Neutrophil (primary cell): ENCODE measurements at regions not wholly inside any gene's neighbourhood (a gene's known extent, or its start where the extent isn't known, plus 50 kb on each side); places are given as distances from the start of the nearest gene placed in this dataset.

ENCODE experiments used
- H3K27ac ChIP-seq: fragments of 200-600 bp; sonication (generic); 2 replicates; pipeline ENCODE4 v1.5.1; 2016; ENCODE audit warnings: mild to moderate bottlenecking, moderate library complexity
- H3K27me3 ChIP-seq: fragments of 200-600 bp; sonication (generic); 2 replicates; pipeline ENCODE4 v1.6.0; 2016; ENCODE audit warnings: mild to moderate bottlenecking
- H3K36me3 ChIP-seq: fragments of 200-600 bp; sonication (generic); 2 replicates; pipeline ENCODE4 v1.5.1; 2017
- H3K4me1 ChIP-seq, 2 experiments: fragments of 200-600 bp in 1 of 2; sonication (generic) in 1 of 2; 1 replicate in 1 of 2; 2 replicates in 1 of 2; pipeline versions ENCODE4 v1.5.1 to v1.6.1; 2013 to 2016; ENCODE audit warnings: low read depth in 1 of 2, low read length in 1 of 2, mild to moderate bottlenecking in 1 of 2, moderate library complexity in 1 of 2; ENCODE audit not compliant: control insufficient read depth in 1 of 2, insufficient read depth in 1 of 2
- H3K4me3 ChIP-seq, 2 experiments: fragments of 200-600 bp in 1 of 2; sonication (generic) in 1 of 2; 1 replicate in 1 of 2; 2 replicates in 1 of 2; pipeline ENCODE4 v1.5.1; 2013 to 2016; ENCODE audit warnings: low read depth in 1 of 2, low read length in 1 of 2, mild to moderate bottlenecking in 1 of 2, moderate library complexity in 1 of 2
- H3K9me3 ChIP-seq: fragments of 200-600 bp; sonication (generic); 2 replicates; pipeline ENCODE4 v1.5.1; 2016
- TF ChIP-seq, protein P1 (sequence below): fragments of 200-600 bp; sonication (generic); IDR thresholded peaks from 2 replicates; pipeline ENCODE4 v1.5.1; 2016; ENCODE audit warnings: antibody characterized with exemption

- no peak overlapping the region for H3K27ac ChIP-seq
- H3K27me3 ChIP-seq = no peaks in the 10 kb centered on the region
- no peaks in the 10 kb centered on the region for H3K9me3 ChIP-seq
- TF ChIP-seq, protein P1, sequence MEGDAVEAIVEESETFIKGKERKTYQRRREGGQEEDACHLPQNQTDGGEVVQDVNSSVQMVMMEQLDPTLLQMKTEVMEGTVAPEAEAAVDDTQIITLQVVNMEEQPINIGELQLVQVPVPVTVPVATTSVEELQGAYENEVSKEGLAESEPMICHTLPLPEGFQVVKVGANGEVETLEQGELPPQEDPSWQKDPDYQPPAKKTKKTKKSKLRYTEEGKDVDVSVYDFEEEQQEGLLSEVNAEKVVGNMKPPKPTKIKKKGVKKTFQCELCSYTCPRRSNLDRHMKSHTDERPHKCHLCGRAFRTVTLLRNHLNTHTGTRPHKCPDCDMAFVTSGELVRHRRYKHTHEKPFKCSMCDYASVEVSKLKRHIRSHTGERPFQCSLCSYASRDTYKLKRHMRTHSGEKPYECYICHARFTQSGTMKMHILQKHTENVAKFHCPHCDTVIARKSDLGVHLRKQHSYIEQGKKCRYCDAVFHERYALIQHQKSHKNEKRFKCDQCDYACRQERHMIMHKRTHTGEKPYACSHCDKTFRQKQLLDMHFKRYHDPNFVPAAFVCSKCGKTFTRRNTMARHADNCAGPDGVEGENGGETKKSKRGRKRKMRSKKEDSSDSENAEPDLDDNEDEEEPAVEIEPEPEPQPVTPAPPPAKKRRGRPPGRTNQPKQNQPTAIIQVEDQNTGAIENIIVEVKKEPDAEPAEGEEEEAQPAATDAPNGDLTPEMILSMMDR = no peak
- peaks cover 33% of the 10 kb centered on the region for H3K36me3 ChIP-seq
- peaks cover 0 to 3% of the 10 kb centered on the region in 2 experiments for H3K4me1 ChIP-seq
- H3K4me3 ChIP-seq = no peak overlapping the region
Measured at GRCh38 chrX:10102046-10102704, 54.6 kb upstream of the CLCN4 start.

DNA sequence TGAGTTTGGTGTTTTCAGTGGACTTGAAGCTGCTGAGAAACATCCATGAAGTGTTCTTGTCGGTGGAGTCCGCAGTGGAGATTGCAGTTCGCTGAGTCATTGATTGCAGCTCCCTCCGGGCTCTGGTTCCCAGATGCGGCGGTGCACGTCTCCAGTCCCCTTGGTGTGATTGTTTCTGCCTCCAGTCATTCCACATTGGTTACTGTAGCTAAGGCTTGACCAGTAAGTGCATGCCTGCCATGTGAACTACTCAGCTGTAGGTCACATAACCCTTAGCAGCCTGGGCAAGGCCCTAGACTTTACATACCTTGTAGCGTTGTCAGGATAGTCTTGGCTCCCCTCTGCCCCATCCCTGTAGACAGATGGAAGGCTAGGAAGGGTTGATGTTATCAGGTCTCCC lies 53.8 kb upstream of the CLCN4 start:
- no peaks in the 10 kb centered on the region for H3K27me3 ChIP-seq
- no peak overlapping the region for H3K4me3 ChIP-seq
- H3K9me3 ChIP-seq = no peaks in the 10 kb centered on the region
- peak overlapping the region; percentile 35 for H3K27ac ChIP-seq
- H3K4me1 ChIP-seq = peaks cover 0 to 3% of the 10 kb centered on the region in 2 experiments
- TF ChIP-seq, protein P1 = no peak
- peaks cover 33% of the 10 kb centered on the region for H3K36me3 ChIP-seq

GRCh38 chrX:10104958-10105658 lies 51.7 kb upstream of the CLCN4 start:
- TF ChIP-seq, protein P1 = no peak
- Histone ChIP-seq H3K27me3 (no peaks in the 10 kb centered on the region), H3K4me3 (no peak overlapping the region), H3K9me3 (no peaks in the 10 kb centered on the region), H3K4me1 (peaks cover 0 to 3% of the 10 kb centered on the region in 2 experiments), H3K36me3 (peaks cover 22% of the 10 kb centered on the region), H3K27ac (no peak overlapping the region)

DNA sequence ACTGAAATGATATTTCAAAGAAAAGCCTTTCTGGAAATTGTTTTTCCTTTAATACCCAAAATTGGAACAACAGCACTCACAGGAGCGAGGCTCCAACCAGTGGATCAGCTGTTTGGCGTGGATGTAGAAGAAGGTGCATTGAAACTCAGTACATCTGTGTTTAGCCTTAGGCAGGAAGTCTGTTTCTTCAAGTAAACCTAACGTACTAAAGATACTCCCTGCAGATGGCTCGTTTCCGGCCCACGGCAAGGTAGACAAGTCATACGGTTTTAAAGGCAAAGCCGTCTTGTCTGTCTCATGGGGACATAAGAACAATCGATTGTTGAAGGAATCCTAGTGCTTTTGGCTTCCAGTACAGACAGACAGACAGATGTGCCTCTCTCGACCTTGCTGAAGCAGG lies 50.0 kb upstream of the CLCN4 start:
- Histone ChIP-seq H3K36me3 (peaks cover 27% of the 10 kb centered on the region), H3K27me3 (no peaks in the 10 kb centered on the region), H3K27ac (no peak overlapping the region), H3K9me3 (no peaks in the 10 kb centered on the region), H3K4me3 (no peak overlapping the region), H3K4me1 (peaks cover 0 to 8% of the 10 kb centered on the region in 2 experiments)
- TF ChIP-seq, protein P1 = no peak
